ENCODE measurements at regions not wholly inside any gene's neighbourhood (a gene's known extent, or its start where the extent isn't known, plus 50 kb on each side); places are given as distances from the start of the nearest gene placed in this dataset. TPM values are rescaled to one million over a fixed set of nuclear protein-coding genes. Genes with fewer than 3 reads are reported as not detected.
"Not testable (repeated sequence)": the region's sequence is repeated elsewhere in the genome, so short reads cannot be mapped to it uniquely, and the experiment has no call there.

GRCh38 chrX:73911946-73912345 is 59.4 kb upstream of the XIST start:
- DNase-seq; intact Hi-C loops (cut with micrococcal nuclease); ATAC-seq: not testable (repeated sequence)

- ATAC-seq; intact Hi-C loops (cut with micrococcal nuclease); DNase-seq: not testable (repeated sequence)
Observed at GRCh38 chrX:73905749-73906374, 53.3 kb upstream of the XIST start.

GRCh38 chrX:73903941-73904340 is 51.4 kb upstream of the XIST start:
- ATAC-seq (no peak), DNase-seq (no peak)
- intact Hi-C loops (cut with micrococcal nuclease) = no loop called here

Small RNA genes in the stretch of these regions (microRNA-seq; reads per million reads assigned to microRNA genes)
- not detected for gene MIR374B (ENCODE audit: borderline number of aligned reads)
- not detected for gene MIR374C (ENCODE audit: borderline number of aligned reads)
- 157 reads per million, percentile 48 among the genes with 10 or more reads in this experiment for gene MIR421 (ENCODE audit: borderline number of aligned reads)

Measured in left ventricle myocardium superior (tissue), 1 donor.